Ascending aorta (tissue), 2 donors: ENCODE measurements at regions not wholly inside any gene's neighbourhood (a gene's known extent, or its start where the extent isn't known, plus 50 kb on each side); places are given as distances from the start of the nearest gene placed in this dataset.

Experiments
- DNase-seq, 2 donors: peaks; one replicate each; pipeline ENCODE4 v3.0.0-alpha.2; 2019; ENCODE audit warnings: low spot score in 2 of 2
- H3K27ac ChIP-seq, 2 donors: fragments of 200-600 bp; sonication (generic); one replicate each; pipeline ENCODE4 v1.5.1; 2016 to 2017; ENCODE audit warnings: mild to moderate bottlenecking in 1 of 2
- H3K27me3 ChIP-seq: fragments of 200-600 bp; sonication (generic); one replicate; pipeline ENCODE4 v1.5.1; 2017
- H3K36me3 ChIP-seq, 2 donors: fragments of 200-600 bp; sonication (generic); one replicate each; pipeline ENCODE4 v1.5.1; 2016
- H3K4me1 ChIP-seq, 2 donors: fragments of 200-600 bp; sonication (generic); one replicate each; pipeline ENCODE4 v1.5.1; 2016 to 2017; ENCODE audit warnings: mild to moderate bottlenecking in 1 of 2
- H3K4me3 ChIP-seq, 2 donors: fragments of 200-600 bp; sonication (generic); one replicate each; pipeline ENCODE4 v1.5.1; 2016 to 2017; ENCODE audit warnings: mild to moderate bottlenecking in 1 of 2
- H3K9me3 ChIP-seq, 2 donors: fragments of 200-600 bp; sonication (generic); one replicate each; pipeline ENCODE4 v1.5.1; 2016
- CTCF ChIP-seq, 3 experiments: fragments of 200-600 bp in 2 of 3; fragments of 450-650 bp in 1 of 3; sonication (generic) in 2 of 3; IDR thresholded peaks; one replicate each; pipeline ENCODE4 v1.5.1; 2016 to 2019; ENCODE audit warnings: antibody characterized with exemption in 3 of 3, mild to moderate bottlenecking in 1 of 3, moderate library complexity in 1 of 3
- intact Hi-C: fragments of 100-400 bp; cut with DNase I; formaldehyde crosslinking; loops from one replicate; pipeline ENCODE4 v1.15.1; 2023

- H3K9me3 ChIP-seq = no peaks in the 10 kb centered on the region
- no peak overlapping the region for H3K4me3 ChIP-seq
- no peaks in the 10 kb centered on the region for H3K27me3 ChIP-seq
- no peaks in the 10 kb centered on the region for H3K4me1 ChIP-seq
- no peaks in the 10 kb centered on the region for H3K36me3 ChIP-seq
- H3K27ac ChIP-seq = no peak overlapping the region
- TF ChIP-seq CTCF (IDR thresholded peaks at IDR 0.05) = no peak
- no peak for DNase-seq
- intact Hi-C loops = no loop called here
These were observed 82.6 kb upstream of the BMP5 start for GRCh38 chr6:55957961-55958422.

- Histone ChIP-seq H3K4me1 (no peaks in the 10 kb centered on the region), H3K9me3 (no peaks in the 10 kb centered on the region), H3K27ac (no peak overlapping the region), H3K36me3 (no peaks in the 10 kb centered on the region), H3K4me3 (no peak overlapping the region), H3K27me3 (no peaks in the 10 kb centered on the region)
- DNase-seq = no peak
- intact Hi-C loops = no loop called here
- no peak for TF ChIP-seq CTCF (IDR thresholded peaks at IDR 0.05)
These were observed 80.3 kb upstream of the BMP5 start for GRCh38 chr6:55955684-55956083.

GRCh38 chr6:55954436-55954835, 79.0 kb upstream of the BMP5 start:
- Histone ChIP-seq H3K4me3 (no peak overlapping the region), H3K27ac (no peak overlapping the region), H3K27me3 (no peaks in the 10 kb centered on the region), H3K4me1 (no peaks in the 10 kb centered on the region), H3K9me3 (no peaks in the 10 kb centered on the region), H3K36me3 (no peaks in the 10 kb centered on the region)
- no peak for DNase-seq
- intact Hi-C loops = loop anchor here (5.0 kb wide), 1 partner anchor 677 kb away; no protein-coding TSS in a partner anchor
- TF ChIP-seq CTCF (IDR thresholded peaks at IDR 0.05) = no peak

- Histone ChIP-seq H3K27me3 (no peaks in the 10 kb centered on the region), H3K4me1 (no peaks in the 10 kb centered on the region), H3K36me3 (no peaks in the 10 kb centered on the region), H3K27ac (no peak overlapping the region), H3K9me3 (no peaks in the 10 kb centered on the region), H3K4me3 (no peak overlapping the region)
- no peak for DNase-seq
- intact Hi-C loops = loop anchor here (5.0 kb wide), 1 partner anchor 676 kb away; no protein-coding TSS in a partner anchor
- TF ChIP-seq CTCF (IDR thresholded peaks at IDR 0.05) = peak in 2 of 3 experiments; percentile 9 to 34
These were observed 77.9 kb upstream of the BMP5 start for GRCh38 chr6:55953335-55953734.

- H3K27me3 ChIP-seq = no peaks in the 10 kb centered on the region
- no peak for TF ChIP-seq CTCF (IDR thresholded peaks at IDR 0.05)
- no peaks in the 10 kb centered on the region for H3K36me3 ChIP-seq
These were observed 74.9 kb upstream of the BMP5 start for GRCh38 chr6:55950071-55950814.

More at GRCh38 chr6:55950071-55950814, 74.9 kb upstream of the BMP5 start:
- Histone ChIP-seq H3K9me3 (no peaks in the 10 kb centered on the region), H3K4me3 (no peak overlapping the region), H3K27ac (no peak overlapping the region), H3K4me1 (no peaks in the 10 kb centered on the region)
- intact Hi-C loops = loop anchor here (5.0 kb wide), 1 partner anchor 673 kb away; no protein-coding TSS in a partner anchor
- no peak for DNase-seq
